ENCODE measurements at regions not wholly inside any gene's neighbourhood (a gene's known extent, or its start where the extent isn't known, plus 50 kb on each side); places are given as distances from the start of the nearest gene placed in this dataset.

- H3K27me3 ChIP-seq (ENCODE audit: control insufficient read depth, insufficient read depth, low read length, poor library complexity, severe bottlenecking), result no peaks in the 10 kb centered on the region
- Mint-ChIP-seq H3K4me3 (no peak overlapping the region), H3K27ac (no peak overlapping the region), H3K27me3 (ENCODE audit: insufficient read depth) (no peaks in the 10 kb centered on the region), H3K36me3 (ENCODE audit: low read depth) (no peaks in the 10 kb centered on the region), H3K4me1 (peaks cover 5% of the 10 kb centered on the region), H3K9me3 (no peaks in the 10 kb centered on the region)
- TF ChIP-seq CTCF (conservative IDR thresholded peaks at IDR 0.05), result no peak
- no peak overlapping the region for H3K4me3 ChIP-seq (ENCODE audit: low read length)
- H3K9ac ChIP-seq (ENCODE audit: extremely low read depth, low read length, poor library complexity, severe bottlenecking), result no peak overlapping the region
- H3K9me3 ChIP-seq (ENCODE audit: control insufficient read depth, low read length), result no peaks in the 10 kb centered on the region
- DNase-seq, result no peak
- H3K27ac ChIP-seq (ENCODE audit: low read depth, low read length), result no peak overlapping the region
- no peaks in the 10 kb centered on the region for H3K36me3 ChIP-seq (ENCODE audit: control insufficient read depth, insufficient read depth, low read length)
- no peaks in the 10 kb centered on the region for H3K4me1 ChIP-seq (ENCODE audit: control insufficient read depth, insufficient read depth, low read length)
- WGBS, 2 experiments (ENCODE audit: insufficient coverage in 1 of 2, insufficient read length in 1 of 2), result 96 to 100% methylated on average over 1 to 4 of the region's 4 CpGs
Measured at GRCh38 chr5:96220610-96221390, 212.2 kb downstream of the PCSK1 start.

GRCh38 chr5:96219580-96220281 lies 213.3 kb downstream of the PCSK1 start:
- H3K9ac ChIP-seq (ENCODE audit: extremely low read depth, low read length, poor library complexity, severe bottlenecking), result no peak overlapping the region
- no peak overlapping the region for H3K27ac Mint-ChIP-seq

GRCh38 chr5:96218653-96219052 lies 214.4 kb downstream of the PCSK1 start:
- WGBS, 2 experiments (ENCODE audit: insufficient coverage in 1 of 2, insufficient read length in 1 of 2), result 82 to 84% methylated on average over 3 of the region's 3 CpGs
- H3K27ac Mint-ChIP-seq, result peak overlapping the region; percentile 27
- peak; percentile 44 for DNase-seq

More at GRCh38 chr5:96219580-96220281, 213.3 kb downstream of the PCSK1 start:
- H3K36me3 ChIP-seq (ENCODE audit: control insufficient read depth, insufficient read depth, low read length), result no peaks in the 10 kb centered on the region
- TF ChIP-seq CTCF (conservative IDR thresholded peaks at IDR 0.05), result no peak
- Mint-ChIP-seq H3K36me3 (ENCODE audit: low read depth) (no peaks in the 10 kb centered on the region), H3K4me1 (peaks cover 5% of the 10 kb centered on the region), H3K27me3 (ENCODE audit: insufficient read depth) (no peaks in the 10 kb centered on the region), H3K9me3 (no peaks in the 10 kb centered on the region), H3K4me3 (no peak overlapping the region)
- H3K9me3 ChIP-seq (ENCODE audit: control insufficient read depth, low read length), result no peaks in the 10 kb centered on the region
- no peaks in the 10 kb centered on the region for H3K4me1 ChIP-seq (ENCODE audit: control insufficient read depth, insufficient read depth, low read length)
- no peak overlapping the region for H3K4me3 ChIP-seq (ENCODE audit: low read length)
- no peak overlapping the region for H3K27ac ChIP-seq (ENCODE audit: low read depth, low read length)
- no peak for DNase-seq
- WGBS, 2 experiments (ENCODE audit: insufficient coverage in 1 of 2, insufficient read length in 1 of 2), result 82 to 88% methylated on average over 2 to 4 of the region's 4 CpGs
- no peaks in the 10 kb centered on the region for H3K27me3 ChIP-seq (ENCODE audit: control insufficient read depth, insufficient read depth, low read length, poor library complexity, severe bottlenecking)

More at GRCh38 chr5:96218653-96219052, 214.4 kb downstream of the PCSK1 start:
- Mint-ChIP-seq H3K36me3 (ENCODE audit: low read depth) (no peaks in the 10 kb centered on the region), H3K4me3 (no peak overlapping the region), H3K27me3 (ENCODE audit: insufficient read depth) (no peaks in the 10 kb centered on the region), H3K4me1 (peaks cover 5% of the 10 kb centered on the region), H3K9me3 (no peaks in the 10 kb centered on the region)
- Histone ChIP-seq H3K9me3 (ENCODE audit: control insufficient read depth, low read length) (no peaks in the 10 kb centered on the region), H3K4me3 (ENCODE audit: low read length) (no peak overlapping the region), H3K4me1 (ENCODE audit: control insufficient read depth, insufficient read depth, low read length) (no peaks in the 10 kb centered on the region), H3K27ac (ENCODE audit: low read depth, low read length) (no peak overlapping the region), H3K36me3 (ENCODE audit: control insufficient read depth, insufficient read depth, low read length) (no peaks in the 10 kb centered on the region), H3K9ac (ENCODE audit: extremely low read depth, low read length, poor library complexity, severe bottlenecking) (no peak overlapping the region), H3K27me3 (ENCODE audit: control insufficient read depth, insufficient read depth, low read length, poor library complexity, severe bottlenecking) (no peaks in the 10 kb centered on the region)
- TF ChIP-seq CTCF (conservative IDR thresholded peaks at IDR 0.05), result no peak
